ENCODE measurements at regions not wholly inside any gene's neighbourhood (a gene's known extent, or its start where the extent isn't known, plus 50 kb on each side); places are given as distances from the start of the nearest gene placed in this dataset.

- no peak for DNase-seq (ENCODE audit: low spot score)
Measured at GRCh38 chr7:24341691-24342413, 57.9 kb downstream of the NPY start.

DNA sequence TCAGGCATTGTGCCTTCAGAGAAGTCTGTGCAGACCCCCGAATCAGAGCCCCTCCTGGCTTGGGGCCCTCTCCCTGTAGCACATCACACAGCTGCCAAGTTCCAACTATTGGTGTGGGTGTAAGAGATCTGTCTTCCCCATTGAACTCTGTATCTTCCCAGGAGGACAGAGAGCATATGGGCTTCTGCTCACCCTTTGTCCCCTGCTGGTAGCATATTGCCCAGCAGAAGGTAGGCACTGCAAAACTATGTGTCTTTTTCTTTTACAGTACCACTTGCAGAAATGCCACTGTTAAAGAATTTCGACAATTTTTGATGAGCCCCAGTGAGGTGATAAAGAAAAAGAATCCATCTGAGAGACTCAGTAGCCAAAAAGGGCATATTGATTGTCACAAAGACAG is 59.6 kb downstream of the NPY start:
- DNase-seq (ENCODE audit: low spot score), result no peak

- DNase-seq (ENCODE audit: low spot score), result peak; percentile 42
Measured at GRCh38 chr7:24346129-24346528, 62.1 kb downstream of the NPY start.

DNA sequence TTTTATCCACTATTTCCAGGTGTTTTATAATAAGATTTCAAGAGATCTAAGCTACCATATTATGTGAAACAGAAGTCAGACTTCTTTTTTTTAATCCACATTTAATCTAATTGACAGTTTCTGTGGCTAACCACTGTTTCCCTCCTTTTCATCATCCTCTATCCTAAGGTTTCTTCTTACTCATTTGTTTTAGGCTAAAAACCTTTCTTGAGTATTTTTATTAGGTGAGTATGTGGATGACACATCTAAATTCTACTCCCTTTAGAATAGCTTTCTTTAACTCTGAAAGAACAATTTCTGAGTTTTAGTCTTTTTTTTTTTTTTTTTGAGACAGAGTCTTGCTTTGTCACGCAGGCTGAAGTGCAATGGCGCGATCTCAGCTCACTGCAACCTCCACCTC is 62.7 kb downstream of the NPY start:
- peak; percentile 43 for DNase-seq (ENCODE audit: low spot score)

DNA sequence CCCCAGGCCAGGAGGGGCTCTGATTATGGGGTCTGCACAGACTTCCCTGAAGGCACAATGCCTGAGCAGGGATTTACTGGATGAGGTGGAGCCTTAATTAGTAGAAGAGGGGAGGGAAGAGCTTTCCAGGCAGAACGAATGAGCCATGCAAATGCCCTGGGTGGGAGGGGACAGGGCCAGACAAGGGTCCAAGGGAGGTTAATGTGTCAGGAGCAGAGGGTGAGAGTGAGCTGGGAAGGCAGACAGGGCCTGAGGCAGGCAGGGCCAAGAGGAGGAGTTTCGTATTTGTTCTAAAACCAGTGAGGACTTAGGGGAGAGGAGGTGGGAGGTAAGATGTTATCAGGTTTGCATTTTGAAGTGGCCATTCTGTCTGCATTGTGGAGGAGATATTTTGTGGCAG is 65.3 kb downstream of the NPY start:
- no peak for DNase-seq (ENCODE audit: low spot score)

DNA sequence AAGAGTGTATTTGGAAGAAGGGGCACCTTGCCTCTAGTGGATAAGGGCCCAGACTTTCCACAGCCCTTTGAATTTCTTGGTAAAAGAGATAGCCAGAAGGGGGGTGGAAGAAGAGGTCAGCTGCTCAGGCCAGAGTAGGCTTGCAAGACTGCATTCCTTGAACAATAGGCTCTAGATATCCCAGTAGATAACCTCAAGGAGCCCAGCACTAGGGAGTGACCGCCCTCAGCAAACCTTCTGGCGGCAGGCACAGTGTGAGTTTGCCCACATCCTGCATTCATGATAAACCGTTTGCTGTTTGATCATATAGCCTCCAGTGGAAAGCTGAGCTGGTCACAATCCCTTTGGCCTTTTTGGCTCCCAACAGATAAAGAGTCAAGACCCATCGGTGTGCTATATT is 70.5 kb downstream of the NPY start:
- DNase-seq (ENCODE audit: low spot score), result peak; percentile 28

- no peak for DNase-seq (ENCODE audit: low spot score)
Measured at GRCh38 chr7:24356718-24357386, 72.9 kb downstream of the NPY start.

GRCh38 chr7:24361001-24361400 is 77.0 kb downstream of the NPY start:
- no peak for DNase-seq (ENCODE audit: low spot score)

DNA sequence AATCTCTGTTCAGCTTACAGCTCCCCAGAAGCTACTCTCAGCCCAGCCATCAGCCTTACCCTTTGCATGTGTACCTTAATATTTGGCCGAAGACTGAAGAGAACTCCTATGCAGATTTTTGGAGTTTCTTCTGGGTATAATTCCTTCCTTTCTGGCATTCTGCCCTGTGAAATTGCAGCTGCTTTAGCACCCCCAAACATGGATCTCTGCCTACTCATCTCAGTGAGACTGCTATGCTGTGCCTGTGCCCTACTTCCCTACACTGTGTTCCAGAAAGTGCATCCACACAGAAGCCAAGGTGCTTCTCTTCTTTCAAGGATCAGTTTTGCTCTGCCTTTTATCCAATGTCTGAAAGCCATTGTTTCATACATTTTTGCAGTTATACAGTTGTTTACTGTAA is 81.6 kb downstream of the NPY start:
- no peak for DNase-seq (ENCODE audit: low spot score)

DNA sequence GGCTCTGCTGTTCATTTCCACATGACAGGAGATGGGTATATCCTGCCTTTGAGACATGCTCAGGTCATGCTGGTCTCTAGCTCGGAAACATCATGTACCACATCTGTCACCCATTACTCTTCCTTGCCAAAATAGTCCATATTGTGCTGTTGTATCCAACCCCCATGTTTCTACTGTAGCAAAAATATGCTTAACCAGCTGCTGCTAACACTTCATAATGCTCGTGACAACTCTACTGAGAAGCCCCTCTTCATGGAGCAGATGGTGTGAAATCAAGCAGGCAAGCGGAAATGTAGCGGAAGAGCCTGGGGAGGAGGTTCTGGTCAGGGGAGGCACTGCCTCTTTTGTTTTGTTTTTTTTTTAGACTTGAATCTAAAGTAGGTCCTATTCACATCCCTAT is 82.9 kb downstream of the NPY start:
- DNase-seq (ENCODE audit: low spot score), result no peak

- DNase-seq (ENCODE audit: low spot score), result no peak
Measured at GRCh38 chr7:24368161-24368560, 84.2 kb downstream of the NPY start.

DNA sequence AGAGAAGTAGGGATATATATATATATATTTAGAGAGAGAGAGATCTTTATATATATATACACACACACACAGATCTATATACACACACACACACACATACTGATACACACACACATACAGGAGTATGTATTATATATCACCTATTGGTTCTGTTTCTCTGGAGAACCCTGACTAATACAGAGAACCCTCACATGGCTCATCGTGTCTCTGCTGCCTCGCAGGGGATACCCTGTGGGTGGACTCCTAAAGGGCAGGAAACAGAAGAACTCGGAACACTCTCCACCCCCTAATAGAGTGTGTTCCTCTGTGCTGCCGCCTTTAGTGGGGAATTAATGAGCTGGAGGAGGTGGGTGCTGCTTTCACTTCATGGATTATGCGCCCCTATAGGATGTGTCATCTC is 86.6 kb downstream of the NPY start:
- DNase-seq (ENCODE audit: low spot score), result no peak

DNA sequence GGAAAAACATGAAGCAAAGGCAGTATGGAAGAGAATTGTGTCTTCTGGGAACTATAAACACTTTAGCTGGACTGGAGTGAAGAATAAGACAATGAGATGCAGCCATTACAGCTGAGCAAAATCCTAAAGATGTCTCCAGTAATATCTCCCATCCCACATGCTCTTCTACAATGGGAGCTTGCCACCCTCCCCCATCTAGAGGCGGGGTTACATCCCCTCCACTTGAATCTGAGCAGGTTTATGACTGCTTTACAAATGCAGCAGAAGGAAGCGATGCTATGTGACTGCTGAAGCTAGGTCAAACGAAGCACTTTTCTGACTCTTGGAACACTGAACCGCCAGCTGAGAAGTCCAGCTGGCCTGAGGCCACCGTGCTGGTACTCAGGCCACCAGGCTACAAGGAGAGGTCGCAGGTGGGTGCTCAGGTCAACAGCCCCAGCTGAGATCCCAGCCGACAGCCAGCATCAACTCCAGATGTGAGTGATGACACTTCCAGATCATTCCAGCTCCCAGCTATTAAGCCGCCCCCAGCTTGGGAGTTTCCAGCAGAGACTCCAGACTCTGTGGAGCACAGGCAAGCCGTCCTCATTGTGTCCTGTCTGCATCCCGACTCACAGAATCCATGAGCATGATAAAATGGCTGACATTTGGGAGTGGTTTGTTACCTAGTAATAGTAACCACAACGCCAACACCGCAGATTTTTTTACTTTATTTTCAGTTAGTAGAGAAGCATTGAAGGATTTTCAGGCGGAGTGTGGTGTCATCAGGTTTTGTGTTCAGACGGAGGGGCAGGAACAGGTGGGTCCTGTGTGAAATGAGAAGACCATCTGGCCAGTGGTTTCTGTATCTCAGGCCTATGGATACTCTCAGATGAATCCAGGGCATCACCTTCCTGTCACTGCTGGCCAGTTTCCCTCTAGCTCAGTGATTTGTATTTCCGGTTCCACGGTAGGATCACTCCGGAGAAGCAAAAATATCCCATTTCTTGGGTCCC is 89.3 kb downstream of the NPY start:
- no peak for DNase-seq (ENCODE audit: low spot score)

- DNase-seq (ENCODE audit: low spot score), result peak; percentile 97
Measured at GRCh38 chr7:24378871-24379616, 95.1 kb downstream of the NPY start.

- DNase-seq (ENCODE audit: low spot score), result peak; percentile 50
Measured at GRCh38 chr7:24381894-24382505, 98.0 kb downstream of the NPY start.

GRCh38 chr7:24383055-24383454 is 99.1 kb downstream of the NPY start:
- no peak for DNase-seq (ENCODE audit: low spot score)

GRCh38 chr7:24384362-24385030 is 100.5 kb downstream of the NPY start:
- DNase-seq (ENCODE audit: low spot score), result no peak

- no peak for DNase-seq (ENCODE audit: low spot score)
Measured at GRCh38 chr7:24388212-24388611, 104.2 kb downstream of the NPY start.

- no peak for DNase-seq (ENCODE audit: low spot score)
Measured at GRCh38 chr7:24390376-24391157, 106.6 kb downstream of the NPY start.

GRCh38 chr7:24392774-24393173 is 108.8 kb downstream of the NPY start:
- DNase-seq (ENCODE audit: low spot score), result no peak

All from A172 (cell line).